ENCODE measurements at regions not wholly inside any gene's neighbourhood (a gene's known extent, or its start where the extent isn't known, plus 50 kb on each side); places are given as distances from the start of the nearest gene placed in this dataset.

DNA sequence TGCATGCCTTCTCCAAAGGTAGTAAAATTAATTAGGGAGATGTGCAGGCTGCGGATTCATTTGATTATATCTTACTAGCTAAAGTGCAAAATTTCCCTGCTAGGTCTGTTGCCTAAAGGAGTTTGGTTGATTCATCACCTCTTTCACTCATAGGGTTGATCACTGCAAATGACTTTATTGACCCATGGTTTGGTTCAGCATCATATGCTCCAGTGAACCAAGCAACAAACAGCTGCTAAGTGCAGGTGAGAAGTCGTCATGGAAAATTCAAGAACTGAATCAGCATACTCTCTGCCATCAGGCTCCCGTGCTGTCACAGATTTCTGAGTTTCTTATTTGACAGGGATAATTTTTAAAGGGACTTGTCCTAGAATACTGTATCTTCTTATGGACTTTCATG is 571.8 kb upstream of the CDH18 start:
- DNase-seq (ENCODE audit: low spot score) (no peak), ATAC-seq (ENCODE audit: low read depth) (no peak)
- no peak overlapping the region for H3K4me3 ChIP-seq (ENCODE audit: severe bottlenecking)
- H3K27ac ChIP-seq (ENCODE audit: poor library complexity, severe bottlenecking) = no peak overlapping the region
- no peaks in the 10 kb centered on the region for H3K27me3 ChIP-seq (ENCODE audit: insufficient read depth, poor library complexity, severe bottlenecking)
- no peaks in the 10 kb centered on the region for H3K4me1 ChIP-seq (ENCODE audit: insufficient read depth, poor library complexity, severe bottlenecking)
- H3K36me3 ChIP-seq (ENCODE audit: low read depth) = no peaks in the 10 kb centered on the region
- TF ChIP-seq, protein P1, sequence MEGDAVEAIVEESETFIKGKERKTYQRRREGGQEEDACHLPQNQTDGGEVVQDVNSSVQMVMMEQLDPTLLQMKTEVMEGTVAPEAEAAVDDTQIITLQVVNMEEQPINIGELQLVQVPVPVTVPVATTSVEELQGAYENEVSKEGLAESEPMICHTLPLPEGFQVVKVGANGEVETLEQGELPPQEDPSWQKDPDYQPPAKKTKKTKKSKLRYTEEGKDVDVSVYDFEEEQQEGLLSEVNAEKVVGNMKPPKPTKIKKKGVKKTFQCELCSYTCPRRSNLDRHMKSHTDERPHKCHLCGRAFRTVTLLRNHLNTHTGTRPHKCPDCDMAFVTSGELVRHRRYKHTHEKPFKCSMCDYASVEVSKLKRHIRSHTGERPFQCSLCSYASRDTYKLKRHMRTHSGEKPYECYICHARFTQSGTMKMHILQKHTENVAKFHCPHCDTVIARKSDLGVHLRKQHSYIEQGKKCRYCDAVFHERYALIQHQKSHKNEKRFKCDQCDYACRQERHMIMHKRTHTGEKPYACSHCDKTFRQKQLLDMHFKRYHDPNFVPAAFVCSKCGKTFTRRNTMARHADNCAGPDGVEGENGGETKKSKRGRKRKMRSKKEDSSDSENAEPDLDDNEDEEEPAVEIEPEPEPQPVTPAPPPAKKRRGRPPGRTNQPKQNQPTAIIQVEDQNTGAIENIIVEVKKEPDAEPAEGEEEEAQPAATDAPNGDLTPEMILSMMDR (IDR thresholded peaks at IDR 0.05; ENCODE audit: poor library complexity, severe bottlenecking) = no peak
- H3K9me3 ChIP-seq (ENCODE audit: severe bottlenecking) = no peaks in the 10 kb centered on the region

DNA sequence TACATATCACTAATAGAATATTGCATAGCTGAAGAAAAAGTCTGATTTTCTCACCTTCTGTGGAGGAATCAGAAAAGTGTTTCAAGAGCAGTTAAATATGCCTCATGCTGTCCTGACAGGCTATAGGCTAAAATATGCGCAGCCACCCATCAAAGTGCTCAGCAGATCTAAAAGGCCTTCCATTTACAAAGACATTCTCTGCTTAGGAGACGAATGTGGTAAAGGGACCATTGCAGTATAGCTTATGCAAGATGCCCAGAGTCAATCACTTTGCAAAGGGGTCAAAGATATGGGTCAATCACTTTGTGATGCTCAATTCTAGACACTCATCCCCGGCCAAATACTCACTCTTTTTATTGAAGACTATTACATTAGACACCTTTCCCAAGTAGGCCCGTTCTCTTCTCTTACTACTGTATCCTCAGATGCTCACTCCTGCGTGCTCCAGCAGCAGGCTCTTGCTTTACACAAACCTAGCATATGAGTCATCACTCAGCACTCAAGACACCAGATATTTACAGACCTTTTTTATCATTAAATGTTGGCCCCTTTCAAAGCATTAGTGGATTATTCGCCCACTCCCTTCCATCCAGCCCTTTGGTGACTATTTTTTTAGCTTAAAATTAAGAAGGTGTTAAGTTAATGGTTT is 568.2 kb upstream of the CDH18 start:
- TF ChIP-seq, protein P1 (IDR thresholded peaks at IDR 0.05; ENCODE audit: poor library complexity, severe bottlenecking) = no peak
- Histone ChIP-seq H3K9me3 (ENCODE audit: severe bottlenecking) (no peaks in the 10 kb centered on the region), H3K27me3 (ENCODE audit: insufficient read depth, poor library complexity, severe bottlenecking) (no peaks in the 10 kb centered on the region), H3K27ac (ENCODE audit: poor library complexity, severe bottlenecking) (no peak overlapping the region), H3K36me3 (ENCODE audit: low read depth) (no peaks in the 10 kb centered on the region), H3K4me3 (ENCODE audit: severe bottlenecking) (no peak overlapping the region), H3K4me1 (ENCODE audit: insufficient read depth, poor library complexity, severe bottlenecking) (no peaks in the 10 kb centered on the region)
- no peak for DNase-seq (ENCODE audit: low spot score)
- peak; percentile 52; the same call in 2 of the 3 replicates for ATAC-seq (ENCODE audit: low read depth)

DNA sequence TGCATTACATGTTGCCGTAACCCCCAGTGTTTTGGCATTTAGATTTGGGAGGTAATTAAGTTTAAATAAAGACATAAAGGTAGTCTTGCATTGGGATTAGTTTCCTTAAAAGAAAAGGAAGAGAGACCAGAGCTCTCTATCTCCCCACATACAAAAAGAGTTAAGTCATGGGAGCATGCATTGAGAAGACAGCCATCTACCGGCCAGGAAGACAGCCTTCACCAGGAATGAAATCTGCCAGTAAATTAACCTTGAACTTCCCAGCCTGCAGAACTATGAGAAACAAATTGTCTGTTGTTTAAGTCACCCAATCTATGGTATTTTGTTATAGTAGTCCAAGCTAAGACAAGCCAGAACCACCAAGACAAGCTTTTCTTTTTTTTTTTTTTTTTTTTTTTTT is 567.0 kb upstream of the CDH18 start:
- Histone ChIP-seq H3K4me1 (ENCODE audit: insufficient read depth, poor library complexity, severe bottlenecking) (no peaks in the 10 kb centered on the region), H3K27me3 (ENCODE audit: insufficient read depth, poor library complexity, severe bottlenecking) (no peaks in the 10 kb centered on the region), H3K27ac (ENCODE audit: poor library complexity, severe bottlenecking) (no peak overlapping the region), H3K4me3 (ENCODE audit: severe bottlenecking) (no peak overlapping the region), H3K36me3 (ENCODE audit: low read depth) (no peaks in the 10 kb centered on the region), H3K9me3 (ENCODE audit: severe bottlenecking) (no peaks in the 10 kb centered on the region)
- no peak for DNase-seq (ENCODE audit: low spot score)
- TF ChIP-seq, protein P1 (IDR thresholded peaks at IDR 0.05; ENCODE audit: poor library complexity, severe bottlenecking) = peak; percentile 15
- ATAC-seq (ENCODE audit: low read depth) = no peak

DNA sequence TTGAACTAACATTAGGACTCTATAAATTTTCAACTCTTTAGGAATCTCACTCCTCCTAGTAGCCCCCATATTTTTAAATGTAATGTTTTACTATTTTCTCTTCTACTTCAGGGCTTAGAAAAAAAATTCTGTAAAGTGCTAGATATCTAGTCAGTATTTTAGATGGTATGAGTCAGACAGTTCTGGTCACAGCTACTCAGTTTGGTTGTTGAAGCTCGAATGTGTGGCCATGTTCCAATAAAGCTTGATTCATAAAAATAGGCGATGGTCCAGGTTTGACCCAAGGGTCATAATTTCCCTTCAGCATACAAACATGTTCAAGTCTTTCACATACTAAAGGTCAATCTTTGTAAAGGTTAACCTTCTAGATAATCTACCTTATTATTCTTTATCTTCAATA is 566.0 kb upstream of the CDH18 start:
- no peaks in the 10 kb centered on the region for H3K36me3 ChIP-seq (ENCODE audit: low read depth)
- ATAC-seq (ENCODE audit: low read depth) (no peak), DNase-seq (ENCODE audit: low spot score) (no peak)
- H3K4me3 ChIP-seq (ENCODE audit: severe bottlenecking) = no peak overlapping the region
- H3K4me1 ChIP-seq (ENCODE audit: insufficient read depth, poor library complexity, severe bottlenecking) = no peaks in the 10 kb centered on the region
- TF ChIP-seq, protein P1 (IDR thresholded peaks at IDR 0.05; ENCODE audit: poor library complexity, severe bottlenecking) = no peak
- H3K27me3 ChIP-seq (ENCODE audit: insufficient read depth, poor library complexity, severe bottlenecking) = no peaks in the 10 kb centered on the region
- H3K9me3 ChIP-seq (ENCODE audit: severe bottlenecking) = no peaks in the 10 kb centered on the region
- H3K27ac ChIP-seq (ENCODE audit: poor library complexity, severe bottlenecking) = no peak overlapping the region

DNA sequence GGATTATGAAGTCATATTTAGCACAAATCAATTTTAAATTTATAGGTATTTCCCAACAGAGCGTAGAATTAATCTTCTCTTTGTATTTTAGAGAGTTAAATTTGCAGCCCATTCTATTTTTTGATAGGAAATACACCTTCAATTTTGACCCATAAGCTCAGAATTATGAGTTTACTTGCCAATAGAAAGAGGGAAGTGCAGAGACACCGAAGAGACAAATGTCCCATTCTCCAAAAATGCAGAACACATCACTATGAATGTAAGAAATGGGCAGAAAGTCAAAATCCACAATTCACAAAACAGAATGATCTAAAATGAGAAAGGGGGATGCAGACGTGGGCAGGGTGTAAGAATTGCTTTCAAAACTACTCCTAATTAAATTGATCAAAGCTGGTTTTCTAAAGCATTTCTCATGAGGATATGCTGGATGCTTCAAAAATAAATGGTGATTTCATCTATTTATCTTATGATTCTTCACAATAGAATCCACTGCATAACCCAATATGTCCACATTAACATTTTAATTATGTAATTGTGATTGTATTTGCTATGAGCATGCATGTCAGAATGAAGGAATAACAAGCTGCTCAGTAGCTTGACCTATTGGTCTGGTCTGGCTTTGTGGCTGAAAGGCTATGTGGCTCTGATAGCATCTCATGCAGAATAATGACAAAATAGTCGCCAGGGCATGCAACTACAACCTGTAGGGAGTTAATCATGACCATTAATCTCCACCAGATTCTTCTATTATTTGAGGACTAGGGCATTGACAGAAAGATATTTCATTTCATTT is 550.1 kb upstream of the CDH18 start:
- H3K4me1 ChIP-seq (ENCODE audit: insufficient read depth, poor library complexity, severe bottlenecking) = no peaks in the 10 kb centered on the region
- ATAC-seq (ENCODE audit: low read depth) (no peak; the same call in 2 of the 3 replicates), DNase-seq (ENCODE audit: low spot score) (no peak)
- H3K4me3 ChIP-seq (ENCODE audit: severe bottlenecking) = no peak overlapping the region
- H3K36me3 ChIP-seq (ENCODE audit: low read depth) = no peaks in the 10 kb centered on the region
- H3K9me3 ChIP-seq (ENCODE audit: severe bottlenecking) = no peaks in the 10 kb centered on the region
- no peak overlapping the region for H3K27ac ChIP-seq (ENCODE audit: poor library complexity, severe bottlenecking)
- TF ChIP-seq, protein P1 (IDR thresholded peaks at IDR 0.05; ENCODE audit: poor library complexity, severe bottlenecking) = no peak
- H3K27me3 ChIP-seq (ENCODE audit: insufficient read depth, poor library complexity, severe bottlenecking) = no peaks in the 10 kb centered on the region

Measured in RWPE2 (cell line).